Sigmoid colon (tissue), 4 donors: ENCODE measurements at regions not wholly inside any gene's neighbourhood (a gene's known extent, or its start where the extent isn't known, plus 50 kb on each side); places are given as distances from the start of the nearest gene placed in this dataset.

Source experiments
- CTCF ChIP-seq, 4 experiments: fragments of 450-650 bp in 3 of 4; fragments of 200-600 bp in 1 of 4; IDR thresholded peaks; one replicate each; pipeline ENCODE4 v1.5.1; 2016 to 2019; ENCODE audit warnings: antibody characterized with exemption in 4 of 4, mild to moderate bottlenecking in 3 of 4, moderate library complexity in 2 of 4
- EP300 ChIP-seq, 4 donors: sonication (generic); formaldehyde crosslinking; IDR thresholded peaks; one replicate each; pipeline ENCODE4 v1.6.1; 2017; ENCODE audit warnings: antibody characterized with exemption in 4 of 4
- POLR2A ChIP-seq, 2 donors: fragments of 450-650 bp; IDR thresholded peaks; one replicate each; pipeline ENCODE4 v1.6.1; 2016; ENCODE audit warnings: antibody characterized with exemption in 2 of 2, mild to moderate bottlenecking in 2 of 2, moderate library complexity in 2 of 2
- POLR2AphosphoS5 ChIP-seq, 4 donors: sonication (generic); formaldehyde crosslinking; IDR thresholded peaks; one replicate each; pipeline ENCODE4 v1.6.1; 2017; ENCODE audit warnings: antibody characterized with exemption in 4 of 4

GRCh38 chr3:117103675-117104074, 394.1 kb downstream of the TUSC7 start:
- no peak for TF ChIP-seq POLR2A (IDR thresholded peaks at IDR 0.05)
- no peak for TF ChIP-seq CTCF (IDR thresholded peaks at IDR 0.05)
- TF ChIP-seq POLR2AphosphoS5 (IDR thresholded peaks at IDR 0.05): no peak
- no peak for TF ChIP-seq EP300 (IDR thresholded peaks at IDR 0.05)
